ENCODE measurements at regions not wholly inside any gene's neighbourhood (a gene's known extent, or its start where the extent isn't known, plus 50 kb on each side); places are given as distances from the start of the nearest gene placed in this dataset.
"Not testable (repeated sequence)": the region's sequence is repeated elsewhere in the genome, so short reads cannot be mapped to it uniquely, and the experiment has no call there.

- DNase-seq: no peak
These were observed 749.7 kb upstream of the COX7C start for GRCh38 chr5:85868070-85868469.

DNA sequence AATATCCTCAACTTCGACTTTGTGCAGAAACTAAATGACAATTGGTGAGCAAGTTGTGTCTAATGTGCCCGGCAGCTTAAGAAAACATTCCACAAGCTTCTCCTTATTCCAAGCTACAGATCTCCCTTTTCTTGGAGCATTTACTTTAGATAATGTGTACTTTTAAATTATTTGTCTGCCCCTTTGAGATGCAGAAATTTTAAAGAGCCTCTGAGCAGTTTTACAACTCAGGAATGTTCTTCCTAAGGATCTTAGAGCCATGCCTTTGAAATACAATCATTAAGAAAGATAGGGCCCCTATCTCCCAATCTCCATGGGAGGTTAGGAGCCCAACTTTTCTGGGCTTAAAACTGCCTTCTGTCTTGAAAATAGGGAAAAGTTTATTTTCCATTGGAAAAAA, 723.7 kb upstream of the COX7C start:
- DNase-seq: no peak

DNA sequence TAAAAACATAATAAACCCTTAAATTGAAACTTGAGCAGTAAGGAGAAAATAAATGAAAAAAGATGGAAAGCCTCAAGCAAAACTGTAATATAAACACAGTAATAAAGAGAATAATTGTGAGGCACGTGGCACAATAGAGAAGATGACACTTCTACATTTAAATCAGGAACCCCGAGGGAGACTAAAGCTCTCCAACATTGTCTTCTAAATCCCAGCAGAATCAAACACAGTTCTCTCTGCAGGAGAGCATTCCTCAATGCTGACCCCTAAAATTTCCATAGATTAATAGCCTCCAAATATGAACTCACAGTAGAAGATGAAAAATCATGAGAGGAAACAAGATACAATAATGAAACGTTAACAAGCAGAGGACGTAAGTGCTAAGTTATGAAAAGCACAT, 721.2 kb upstream of the COX7C start:
- DNase-seq: no peak

- no peak for DNase-seq
These were observed 711.3 kb upstream of the COX7C start for GRCh38 chr5:85906460-85906859.

- no peak for DNase-seq
These were observed 707.4 kb upstream of the COX7C start for GRCh38 chr5:85910335-85910734.

DNA sequence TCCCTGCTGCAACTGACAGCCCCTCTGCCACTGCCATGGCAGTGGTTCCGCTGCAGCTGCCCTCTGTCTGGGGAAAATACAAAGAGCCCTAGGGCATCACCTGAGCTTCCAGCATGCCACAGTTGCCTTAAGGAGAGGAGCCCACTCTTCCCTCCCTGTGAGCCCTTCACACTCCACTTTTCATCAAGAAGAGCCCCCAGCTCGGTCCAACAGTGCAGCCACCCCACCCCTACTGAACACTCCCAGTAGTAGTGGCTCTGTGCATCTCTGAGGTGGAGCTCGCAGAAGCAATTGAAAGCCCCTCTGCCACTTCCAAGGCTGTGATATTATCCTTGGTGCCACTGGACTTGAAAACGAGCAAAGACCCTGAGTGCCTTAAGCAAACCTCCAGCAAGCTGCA, 696.8 kb upstream of the COX7C start:
- DNase-seq: no peak

GRCh38 chr5:85921590-85921989, 696.2 kb upstream of the COX7C start:
- DNase-seq: no peak

DNA sequence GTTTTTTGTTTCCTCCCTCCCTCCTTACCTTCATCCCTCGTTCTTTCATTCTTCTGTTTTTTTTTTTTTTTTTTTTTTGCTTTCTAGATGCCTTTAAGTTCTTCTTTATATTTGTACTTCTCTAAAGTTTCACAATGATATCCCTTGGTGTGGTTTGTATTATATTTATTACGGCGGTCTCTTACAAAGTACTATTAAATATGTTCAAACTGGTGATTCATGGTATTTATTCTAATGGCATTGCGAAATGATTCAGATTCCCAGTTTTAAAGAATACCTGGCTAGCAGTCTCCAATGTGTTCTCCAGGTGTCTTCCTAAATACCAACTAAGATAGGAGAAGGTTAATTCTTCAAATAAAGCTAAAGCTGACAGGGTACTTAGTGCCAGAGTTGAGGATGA, 690.1 kb upstream of the COX7C start:
- DNase-seq: no peak

DNA sequence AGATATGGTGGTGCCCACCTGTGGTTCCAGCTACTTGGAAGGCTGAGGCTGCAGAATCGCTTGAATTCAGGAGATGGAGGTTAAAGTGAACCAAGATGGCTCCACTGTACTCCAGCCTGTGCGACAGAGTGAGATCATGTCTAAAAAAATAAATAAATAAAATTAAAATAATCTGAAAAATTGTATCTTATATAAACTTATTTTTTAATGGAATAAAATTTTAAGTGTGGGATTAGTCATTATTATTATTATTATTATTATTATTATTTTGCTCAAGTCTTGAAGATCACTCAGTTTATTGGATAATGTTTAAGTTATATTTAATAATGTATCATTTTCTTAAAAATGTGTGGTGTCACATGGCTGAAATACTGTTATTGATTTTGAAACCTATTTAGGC, 688.0 kb upstream of the COX7C start:
- no peak for DNase-seq

DNA sequence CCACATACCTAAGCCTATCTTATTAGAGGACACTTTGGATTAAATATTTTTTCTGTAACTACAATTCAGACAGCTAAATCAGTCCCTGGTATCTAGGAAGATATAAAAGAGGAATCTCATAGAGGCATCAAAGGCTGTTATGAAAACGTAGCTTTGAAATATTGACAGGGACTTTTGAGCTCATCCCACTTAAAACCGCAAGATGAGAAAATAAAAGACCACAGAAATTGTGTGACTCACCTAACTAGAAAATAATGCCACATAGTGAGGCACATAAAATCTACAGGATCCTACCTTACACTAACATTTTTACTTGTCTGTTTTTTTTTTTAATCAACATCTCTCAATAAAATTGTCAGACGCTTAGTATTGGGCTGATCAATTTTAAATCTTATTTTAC, 686.5 kb upstream of the COX7C start:
- DNase-seq: no peak

DNA sequence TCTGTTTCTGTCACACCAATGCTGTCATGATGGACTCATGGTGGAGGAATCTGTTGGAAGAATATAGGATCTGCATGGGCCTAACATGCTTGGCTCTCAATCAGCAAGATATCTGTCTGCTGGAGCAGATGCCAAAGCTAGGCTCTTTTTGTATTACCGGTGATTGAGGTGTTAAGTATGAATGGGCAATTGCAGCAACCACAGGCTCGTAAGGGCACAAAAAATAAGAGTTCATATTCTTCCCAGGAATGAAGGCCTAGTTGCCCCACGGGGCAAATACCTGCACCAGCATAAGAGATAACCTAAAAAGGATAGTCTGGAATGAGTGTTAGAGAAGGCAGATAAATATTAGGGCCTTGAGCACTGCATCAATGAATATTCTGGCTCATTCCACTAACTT, 679.5 kb upstream of the COX7C start:
- no peak for DNase-seq

GRCh38 chr5:85951707-85952210, 666.0 kb upstream of the COX7C start:
- no peak for DNase-seq

DNA sequence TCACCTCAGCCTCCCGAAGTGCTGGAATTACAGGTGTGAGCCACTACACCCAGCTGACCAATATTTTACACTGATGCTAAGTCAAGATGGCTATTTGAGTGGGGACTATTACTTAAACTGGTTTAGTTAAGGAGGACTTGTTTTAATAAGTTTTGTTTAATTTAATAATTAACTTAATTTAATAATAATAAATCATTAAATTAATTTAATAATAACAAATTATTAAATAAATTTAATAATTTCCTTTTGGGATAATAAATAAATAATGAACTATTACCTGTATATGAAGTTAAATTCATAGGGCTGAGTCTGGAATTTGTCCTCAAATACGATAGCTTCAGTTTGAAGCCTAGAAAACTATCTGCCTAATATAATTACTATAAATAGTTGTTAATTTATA, 665.1 kb upstream of the COX7C start:
- no peak for DNase-seq

DNA sequence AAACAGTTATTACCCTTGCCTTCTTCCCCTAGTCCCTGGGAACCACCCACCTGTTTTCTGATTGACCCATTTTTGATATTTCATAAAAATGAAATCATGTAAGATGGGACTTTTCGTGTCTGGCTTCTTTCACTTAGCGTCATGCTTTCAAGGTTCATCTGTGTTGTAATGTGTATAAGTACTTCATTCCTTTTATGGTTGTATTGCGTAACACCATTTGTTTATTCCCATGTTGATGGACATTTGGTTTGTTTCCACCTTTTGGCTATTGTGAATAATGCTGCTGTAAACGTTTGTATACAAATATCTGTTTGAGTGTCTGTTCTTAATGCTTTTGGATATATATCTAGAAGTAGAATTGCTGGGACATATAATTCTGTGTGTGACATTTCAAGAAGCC, 650.1 kb upstream of the COX7C start:
- DNase-seq: no peak

DNA sequence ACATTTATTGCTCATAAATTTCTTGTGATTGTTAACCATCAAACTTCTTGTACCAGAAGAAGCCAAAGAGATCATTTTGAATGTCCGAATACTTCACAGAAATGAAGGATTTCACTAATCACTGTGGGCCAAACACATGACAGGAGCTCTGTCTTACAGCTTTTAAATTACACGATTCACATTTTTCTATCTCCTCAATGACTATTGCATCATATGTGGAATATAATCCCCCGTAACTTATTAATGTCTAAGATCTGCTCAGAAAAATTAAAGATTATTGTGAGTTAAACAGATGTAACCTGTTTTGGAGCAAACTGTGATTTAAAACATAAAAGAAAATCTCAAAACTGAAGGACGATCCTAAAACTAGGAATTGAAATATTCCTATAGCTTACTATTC, 645.2 kb upstream of the COX7C start:
- no peak for DNase-seq

- DNase-seq: no peak
These were observed 632.6 kb upstream of the COX7C start for GRCh38 chr5:85985167-85985566.

GRCh38 chr5:85990998-85991397, 626.7 kb upstream of the COX7C start:
- no peak for DNase-seq

GRCh38 chr5:85994653-85995052, 623.1 kb upstream of the COX7C start:
- not testable (repeated sequence) for DNase-seq

GRCh38 chr5:85998656-85999055, 619.1 kb upstream of the COX7C start:
- no peak for DNase-seq

DNA sequence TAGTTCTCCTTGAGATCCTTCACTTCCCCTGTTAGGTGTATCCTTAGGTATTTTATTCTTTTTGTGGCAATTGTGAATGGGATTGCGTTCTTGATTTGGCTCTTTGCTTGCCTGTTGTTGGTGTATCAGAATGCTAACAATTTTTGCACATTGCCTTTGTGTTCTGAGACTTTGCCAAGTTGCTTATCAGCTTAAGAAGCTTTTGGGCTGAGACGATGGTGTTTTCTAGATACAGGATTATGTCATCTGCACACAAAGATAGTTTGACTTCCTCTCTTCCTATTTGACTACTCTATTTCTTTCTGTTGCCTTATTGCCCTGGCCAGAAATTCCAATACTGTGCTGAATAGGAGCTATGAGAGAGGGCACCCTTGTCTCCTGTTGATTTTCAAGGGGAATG, 609.4 kb upstream of the COX7C start:
- DNase-seq: no peak

GRCh38 chr5:86008704-86009103, 609.0 kb upstream of the COX7C start:
- no peak for DNase-seq

DNA sequence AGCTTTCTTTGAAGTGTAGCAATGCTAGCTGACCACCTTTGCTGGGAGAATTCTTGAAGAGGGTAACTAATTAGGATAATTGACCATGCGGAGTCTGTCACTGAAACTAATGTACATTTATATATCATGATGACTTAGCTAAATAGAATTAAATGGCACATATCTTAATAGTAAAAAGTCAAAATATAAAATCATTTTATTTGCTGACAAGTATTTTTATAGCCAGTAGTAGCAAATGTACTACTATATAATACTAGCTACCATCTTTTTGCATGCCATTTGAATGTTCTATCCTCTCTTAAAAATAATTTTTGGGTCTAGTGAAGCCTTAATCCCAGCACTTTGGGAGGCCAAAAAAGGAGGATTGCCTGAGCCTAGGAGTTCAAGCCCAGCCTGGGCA, 605.8 kb upstream of the COX7C start:
- no peak for DNase-seq

DNA sequence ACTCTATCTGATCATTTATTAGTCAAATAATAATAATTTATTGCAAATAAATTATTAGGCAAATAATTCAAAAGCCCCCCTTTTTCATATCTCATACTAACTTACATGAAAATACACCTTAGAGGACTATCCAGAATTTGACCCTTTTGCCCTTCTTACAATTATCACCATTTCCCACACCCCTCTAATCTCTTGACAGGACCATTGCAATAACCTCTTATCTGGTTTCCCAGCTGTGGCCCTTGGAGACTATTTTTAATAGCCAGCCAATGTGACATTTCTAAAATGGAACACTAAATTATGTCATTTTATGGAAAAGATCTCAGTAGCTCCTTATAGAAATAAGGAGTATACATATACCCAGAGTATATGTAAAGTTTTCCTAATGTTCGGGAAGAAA, 588.4 kb upstream of the COX7C start:
- no peak for DNase-seq

DNA sequence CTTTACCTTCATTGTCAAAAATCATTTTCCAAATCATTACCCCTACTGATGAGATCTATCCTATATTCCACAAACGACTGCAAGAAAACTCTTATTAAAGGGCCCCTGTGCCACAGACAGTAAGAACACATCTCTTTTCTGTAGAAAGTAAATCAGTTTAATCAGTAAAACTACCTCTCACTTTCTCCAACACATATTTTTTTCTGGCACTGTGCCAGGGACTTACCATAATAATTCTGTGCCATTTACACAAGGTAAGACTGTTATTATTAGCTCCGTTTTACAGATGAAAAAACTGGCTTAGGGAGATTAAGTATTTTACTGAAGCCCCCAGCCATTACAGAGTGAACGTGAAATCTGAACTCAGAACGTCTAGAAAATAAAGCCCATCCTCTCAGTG, 587.0 kb upstream of the COX7C start:
- no peak for DNase-seq

DNA sequence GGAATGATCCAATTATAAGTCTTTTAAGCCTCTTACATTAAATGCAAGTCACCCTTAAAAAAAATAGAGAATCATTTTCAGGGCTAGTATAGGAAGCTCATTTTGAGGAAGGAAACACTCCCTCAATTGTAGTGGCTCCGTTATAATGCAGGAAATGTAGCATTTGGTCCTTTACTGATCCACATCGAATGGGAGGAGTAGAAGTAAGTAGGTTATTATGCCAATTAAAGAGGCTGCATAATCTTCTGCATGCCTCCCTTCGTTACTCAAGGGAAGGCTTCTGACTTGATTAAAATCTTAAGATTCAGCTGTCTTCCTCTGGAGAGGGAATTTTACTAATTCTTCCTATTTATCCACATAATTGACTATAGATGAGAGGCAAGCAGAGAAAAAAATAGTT, 579.2 kb upstream of the COX7C start:
- no peak for DNase-seq

GRCh38 chr5:86039351-86039750, 578.4 kb upstream of the COX7C start:
- no peak for DNase-seq
